ENCODE measurements at regions not wholly inside any gene's neighbourhood (a gene's known extent, or its start where the extent isn't known, plus 50 kb on each side); places are given as distances from the start of the nearest gene placed in this dataset.

DNA sequence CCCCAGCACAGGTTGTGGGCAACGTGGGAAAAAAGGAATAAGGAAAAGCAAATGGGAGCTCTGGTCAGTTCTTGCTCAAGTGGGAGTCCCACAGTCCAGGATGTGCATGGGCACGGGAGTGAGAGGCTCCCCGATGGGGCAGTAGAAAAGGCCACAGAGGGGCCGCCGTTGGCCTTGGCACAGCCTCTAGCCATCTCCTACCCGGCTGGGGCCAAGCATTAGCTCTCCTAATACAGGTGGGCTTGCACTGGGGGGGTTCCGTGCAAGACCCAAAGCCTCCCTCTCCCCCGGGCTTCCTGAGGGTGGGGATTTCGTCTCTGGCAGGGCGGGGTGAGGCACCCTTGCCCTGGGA, 212.2 kb upstream of the MVB12B start:
- Histone ChIP-seq H3K4me3 (ENCODE audit: low read depth, low read length) (no peak overlapping the region), H3K27me3 (ENCODE audit: control insufficient read depth, insufficient read depth, low read length) (peaks cover 1% of the 10 kb centered on the region), H3K36me3 (ENCODE audit: control insufficient read depth, insufficient read depth, low read length) (no peaks in the 10 kb centered on the region)
- POLR2A ChIA-PET, result no interaction called here
- DNase-seq (ENCODE audit: low read depth), result no peak
- CTCF ChIA-PET, result interaction anchor here (1.0 kb wide), 1 partner anchor 45 kb away, joined by 3 read pairs; no protein-coding TSS in a partner anchor
- TF ChIP-seq, protein P1, sequence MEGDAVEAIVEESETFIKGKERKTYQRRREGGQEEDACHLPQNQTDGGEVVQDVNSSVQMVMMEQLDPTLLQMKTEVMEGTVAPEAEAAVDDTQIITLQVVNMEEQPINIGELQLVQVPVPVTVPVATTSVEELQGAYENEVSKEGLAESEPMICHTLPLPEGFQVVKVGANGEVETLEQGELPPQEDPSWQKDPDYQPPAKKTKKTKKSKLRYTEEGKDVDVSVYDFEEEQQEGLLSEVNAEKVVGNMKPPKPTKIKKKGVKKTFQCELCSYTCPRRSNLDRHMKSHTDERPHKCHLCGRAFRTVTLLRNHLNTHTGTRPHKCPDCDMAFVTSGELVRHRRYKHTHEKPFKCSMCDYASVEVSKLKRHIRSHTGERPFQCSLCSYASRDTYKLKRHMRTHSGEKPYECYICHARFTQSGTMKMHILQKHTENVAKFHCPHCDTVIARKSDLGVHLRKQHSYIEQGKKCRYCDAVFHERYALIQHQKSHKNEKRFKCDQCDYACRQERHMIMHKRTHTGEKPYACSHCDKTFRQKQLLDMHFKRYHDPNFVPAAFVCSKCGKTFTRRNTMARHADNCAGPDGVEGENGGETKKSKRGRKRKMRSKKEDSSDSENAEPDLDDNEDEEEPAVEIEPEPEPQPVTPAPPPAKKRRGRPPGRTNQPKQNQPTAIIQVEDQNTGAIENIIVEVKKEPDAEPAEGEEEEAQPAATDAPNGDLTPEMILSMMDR (IDR thresholded peaks at IDR 0.05; ENCODE audit: insufficient read depth, low read depth, low read length), result no peak

DNA sequence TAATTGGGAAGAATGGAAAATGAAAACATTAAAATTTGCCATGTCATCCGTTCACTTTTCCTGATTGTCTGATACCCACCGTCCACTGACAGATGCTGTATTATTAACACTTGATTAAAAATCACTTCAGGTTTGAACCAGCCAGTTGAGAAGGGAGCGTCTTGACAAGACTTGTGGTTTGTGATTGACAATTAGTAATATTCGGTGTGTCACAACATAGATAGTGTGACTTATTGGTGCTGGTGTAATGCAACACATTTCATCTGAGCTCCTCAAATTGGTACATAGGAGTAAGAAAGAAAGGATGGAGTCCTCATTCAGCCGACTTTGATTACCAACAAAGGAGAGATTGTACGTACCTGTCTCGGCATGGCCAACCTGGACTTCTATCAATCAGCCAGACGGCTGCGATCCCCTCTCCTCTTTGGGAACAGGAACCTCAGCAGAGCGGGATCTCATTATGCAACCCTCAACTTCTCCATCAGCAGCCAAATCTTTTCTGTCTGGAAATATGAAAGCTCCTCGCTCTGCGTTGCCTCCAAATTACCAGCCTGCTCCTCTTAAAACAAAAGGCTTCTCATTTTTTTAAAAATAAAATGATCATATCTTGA, 211.7 kb upstream of the MVB12B start:
- DNase-seq (ENCODE audit: low read depth), result no peak
- ChIA-PET POLR2A (no interaction called here), CTCF (no interaction called here)
- no peaks in the 10 kb centered on the region for H3K36me3 ChIP-seq (ENCODE audit: control insufficient read depth, insufficient read depth, low read length)
- H3K4me3 ChIP-seq (ENCODE audit: low read depth, low read length), result no peak overlapping the region
- TF ChIP-seq, protein P1 (IDR thresholded peaks at IDR 0.05; ENCODE audit: insufficient read depth, low read depth, low read length), result no peak
- peaks cover 3% of the 10 kb centered on the region for H3K27me3 ChIP-seq (ENCODE audit: control insufficient read depth, insufficient read depth, low read length)

DNA sequence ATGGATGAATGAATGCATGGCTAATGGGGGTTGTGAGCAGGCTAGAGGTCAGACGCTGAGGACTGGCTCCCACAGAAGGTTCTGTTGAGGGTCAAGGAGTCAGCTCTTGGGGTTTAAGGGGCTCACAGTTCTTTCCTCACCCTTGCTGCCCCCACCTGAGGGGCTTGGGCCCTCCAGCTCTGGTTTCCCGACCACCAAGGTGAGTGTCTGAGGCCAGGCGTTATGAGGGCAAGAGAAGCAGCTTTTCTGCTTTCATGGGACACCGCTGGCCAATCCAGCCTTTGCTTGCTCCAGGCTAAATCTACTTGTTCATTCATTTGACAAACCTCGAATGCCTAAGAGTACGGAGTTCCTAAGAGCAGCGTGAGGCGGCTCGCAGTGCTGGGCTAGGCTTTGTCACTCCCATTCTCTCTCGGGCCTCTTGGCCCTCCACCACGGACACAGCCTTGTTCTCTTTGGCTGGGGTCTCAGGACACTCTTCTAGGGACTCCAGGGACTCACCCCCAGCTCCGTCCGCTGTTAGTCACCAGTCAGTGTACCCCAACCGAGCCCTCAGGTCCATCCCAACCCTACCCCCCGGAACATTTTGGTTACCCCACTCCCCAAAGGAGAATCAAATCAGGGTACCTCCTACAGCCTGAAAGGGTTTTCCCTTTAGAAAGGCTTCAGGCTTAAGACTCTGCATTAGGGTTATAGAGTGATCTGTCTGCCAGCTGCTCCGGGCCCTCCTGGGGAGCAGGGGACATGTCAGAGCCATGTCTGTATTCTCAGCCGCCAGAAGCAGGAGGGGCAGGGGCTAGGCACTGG, 210.1 kb upstream of the MVB12B start:
- CTCF ChIA-PET, result no interaction called here
- TF ChIP-seq, protein P1 (IDR thresholded peaks at IDR 0.05; ENCODE audit: insufficient read depth, low read depth, low read length), result no peak
- no peak for DNase-seq (ENCODE audit: low read depth)

DNA sequence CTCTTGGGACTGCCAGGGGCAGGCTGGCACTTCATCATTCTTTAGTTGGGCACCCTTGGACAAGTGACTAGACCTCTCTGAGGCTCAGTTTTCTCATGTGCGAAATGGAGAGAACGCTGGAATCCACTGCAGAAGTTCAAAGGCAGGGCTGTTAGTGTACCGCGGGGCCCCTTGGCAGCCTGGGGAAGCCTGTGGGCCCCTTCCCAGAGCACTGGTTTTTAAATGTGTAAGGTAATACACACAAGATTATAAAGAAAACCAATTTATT, 209.5 kb upstream of the MVB12B start:
- Histone ChIP-seq H3K36me3 (ENCODE audit: control insufficient read depth, insufficient read depth, low read length) (no peaks in the 10 kb centered on the region), H3K4me3 (ENCODE audit: low read depth, low read length) (no peak overlapping the region), H3K27me3 (ENCODE audit: control insufficient read depth, insufficient read depth, low read length) (peaks cover 5% of the 10 kb centered on the region)
- CTCF ChIA-PET, result no interaction called here
- no peak for DNase-seq (ENCODE audit: low read depth)
- TF ChIP-seq, protein P1 (IDR thresholded peaks at IDR 0.05; ENCODE audit: insufficient read depth, low read depth, low read length), result no peak
- POLR2A ChIA-PET, result no interaction called here

More for the DNA sequence above, 210.1 kb upstream of the MVB12B start:
- no peak overlapping the region for H3K4me3 ChIP-seq (ENCODE audit: low read depth, low read length)
- H3K27me3 ChIP-seq (ENCODE audit: control insufficient read depth, insufficient read depth, low read length), result peaks cover 5% of the 10 kb centered on the region
- POLR2A ChIA-PET, result no interaction called here
- no peaks in the 10 kb centered on the region for H3K36me3 ChIP-seq (ENCODE audit: control insufficient read depth, insufficient read depth, low read length)

DNA sequence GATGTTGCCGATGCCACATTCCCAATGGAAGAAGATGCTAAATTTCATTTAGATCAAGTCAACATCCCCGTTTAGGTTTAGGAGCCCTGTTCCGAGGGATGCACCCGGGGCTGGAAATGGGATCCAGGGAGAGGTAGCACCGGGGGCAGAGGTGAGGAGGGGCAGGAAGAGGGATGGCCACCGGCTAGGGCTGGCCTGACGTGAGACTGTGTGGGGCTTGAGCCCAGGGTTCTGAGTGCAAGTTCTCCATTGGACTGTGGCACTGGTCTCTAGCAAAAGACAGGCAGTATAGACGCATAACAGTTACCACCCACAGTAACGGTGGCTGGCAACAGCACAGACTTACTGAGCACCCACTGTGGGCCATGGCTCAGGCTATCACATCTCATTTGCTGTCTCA, 209.0 kb upstream of the MVB12B start:
- H3K27me3 ChIP-seq (ENCODE audit: control insufficient read depth, insufficient read depth, low read length), result peaks cover 5% of the 10 kb centered on the region
- no peaks in the 10 kb centered on the region for H3K36me3 ChIP-seq (ENCODE audit: control insufficient read depth, insufficient read depth, low read length)
- ChIA-PET POLR2A (no interaction called here), CTCF (no interaction called here)
- DNase-seq (ENCODE audit: low read depth), result no peak
- TF ChIP-seq, protein P1 (IDR thresholded peaks at IDR 0.05; ENCODE audit: insufficient read depth, low read depth, low read length), result no peak
- H3K4me3 ChIP-seq (ENCODE audit: low read depth, low read length), result no peak overlapping the region
